Natural killer cell (primary cell): ENCODE measurements at regions not wholly inside any gene's neighbourhood (a gene's known extent, or its start where the extent isn't known, plus 50 kb on each side); places are given as distances from the start of the nearest gene placed in this dataset.

Experiments
- ATAC-seq, 3 donors: fragments of 150-1000 bp in 2 of 3; fragments of 200-7000 bp in 1 of 3; cut with Tn5 transposase; 1 replicate in 1 of 3; 2 replicates in 2 of 3; pipeline ENCODE4 v1.10.0; 2021; ENCODE audit warnings: mild to moderate bottlenecking in 2 of 3, moderate library complexity in 2 of 3
- DNase-seq, 2 donors: peaks; one replicate each; pipeline versions ENCODE4 v3.0.0 to v3.0.0-alpha.2; 2013 to 2021; ENCODE audit warnings: mixed read lengths in 1 of 2
- H3K27ac ChIP-seq: one replicate; pipeline ENCODE4 v1.5.1; 2013; ENCODE audit warnings: mild to moderate bottlenecking, low read length
- H3K27me3 ChIP-seq: one replicate; pipeline ENCODE4 v1.6.1; 2013; ENCODE audit warnings: low read length; ENCODE audit not compliant: control insufficient read depth, insufficient read depth
- H3K36me3 ChIP-seq: one replicate; pipeline ENCODE4 v1.6.1; 2013; ENCODE audit warnings: low read length; ENCODE audit not compliant: control insufficient read depth, insufficient read depth
- H3K4me1 ChIP-seq: one replicate; pipeline ENCODE4 v1.6.1; 2013; ENCODE audit warnings: low read length; ENCODE audit not compliant: control insufficient read depth, insufficient read depth
- H3K4me3 ChIP-seq: one replicate; pipeline ENCODE4 v1.5.1; 2013; ENCODE audit warnings: low read length
- H3K9me3 ChIP-seq: one replicate; pipeline ENCODE4 v1.6.1; 2013; ENCODE audit warnings: low read length; ENCODE audit not compliant: control insufficient read depth, insufficient read depth
- H3K27ac Mint-ChIP-seq, 2 donors: one replicate each; pipeline ENCODE4 v1.8.0; 2022; ENCODE audit warnings: mild to moderate bottlenecking in 2 of 2, mixed read lengths in 2 of 2, moderate library complexity in 1 of 2
- H3K27me3 Mint-ChIP-seq, 2 donors: one replicate each; pipeline ENCODE4 v1.8.0; 2022; ENCODE audit warnings: low read depth in 2 of 2, mixed read lengths in 2 of 2
- H3K36me3 Mint-ChIP-seq: one replicate; pipeline ENCODE4 v1.8.0; 2022; ENCODE audit warnings: mixed read lengths
- H3K4me1 Mint-ChIP-seq, 2 donors: one replicate each; pipeline ENCODE4 v1.8.0; 2022; ENCODE audit warnings: mixed read lengths in 2 of 2
- H3K4me3 Mint-ChIP-seq: one replicate; pipeline ENCODE4 v1.8.0; 2022; ENCODE audit warnings: mild to moderate bottlenecking, moderate library complexity, mixed read lengths
- H3K9me3 Mint-ChIP-seq, 2 donors: one replicate each; pipeline ENCODE4 v1.8.0; 2022; ENCODE audit warnings: mixed read lengths in 2 of 2
- CTCF ChIP-seq: fragments of 200-600 bp; IDR thresholded peaks from one replicate; pipeline ENCODE4 v1.8.0; 2022; ENCODE audit warnings: antibody characterized with exemption
- WGBS: methylation state at CpG from one replicate; pipeline ENCODE4 v1.1.7; 2013; ENCODE audit warnings: missing lambda C conversion rate; ENCODE audit not compliant: insufficient coverage; 5-methylcytosine and 5-hydroxymethylcytosine counted together
- intact Hi-C: fragments of 100-400 bp; cut with micrococcal nuclease; formaldehyde crosslinking; loops from one replicate; pipeline ENCODE4 v1.14.2; 2022

DNA sequence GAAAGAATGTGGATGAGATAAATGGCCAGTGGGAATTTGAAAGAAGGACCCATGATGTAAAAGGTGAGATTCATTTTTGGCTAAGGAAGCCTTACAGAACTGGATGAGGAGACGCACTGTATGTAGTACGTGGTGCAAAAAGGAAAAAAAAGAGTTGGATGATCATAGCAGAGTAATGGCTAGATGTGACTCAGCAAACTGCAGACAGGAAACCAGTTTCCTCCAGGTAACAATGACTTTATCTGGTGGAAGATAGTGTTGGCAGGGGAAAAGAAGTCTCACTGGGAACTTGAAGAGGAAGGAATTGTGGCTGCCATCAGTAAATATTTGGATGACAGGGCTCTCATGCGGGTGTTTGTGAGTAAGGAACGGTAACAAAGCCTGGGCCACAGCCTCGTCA lies 243.2 kb downstream of the CPE start:
- WGBS: 19% methylated on average over 5 of the region's 5 CpGs
- intact Hi-C loops: no loop called here

GRCh38 chr4:165625281-165625680 lies 246.5 kb downstream of the CPE start:
- Mint-ChIP-seq H3K4me3 (no peak overlapping the region), H3K9me3 (peaks cover 5 to 10% of the 10 kb centered on the region in 2 donors), H3K27me3 (no peaks in the 10 kb centered on the region), H3K4me1 (no peaks in the 10 kb centered on the region), H3K27ac (no peak overlapping the region), H3K36me3 (no peaks in the 10 kb centered on the region)
- no peak for ATAC-seq
- TF ChIP-seq CTCF: no peak
- no peaks in the 10 kb centered on the region for H3K36me3 ChIP-seq
- intact Hi-C loops: no loop called here
- H3K4me3 ChIP-seq: no peak overlapping the region
- no peaks in the 10 kb centered on the region for H3K9me3 ChIP-seq
- no peak overlapping the region for H3K27ac ChIP-seq
- no peaks in the 10 kb centered on the region for H3K27me3 ChIP-seq
- 85% methylated on average over 2 of the region's 2 CpGs for WGBS
- no peaks in the 10 kb centered on the region for H3K4me1 ChIP-seq
- no peak for DNase-seq

More for the DNA sequence above, 243.2 kb downstream of the CPE start:
- Histone ChIP-seq H3K4me3 (no peak overlapping the region), H3K36me3 (no peaks in the 10 kb centered on the region), H3K4me1 (no peaks in the 10 kb centered on the region), H3K9me3 (no peaks in the 10 kb centered on the region), H3K27ac (no peak overlapping the region), H3K27me3 (no peaks in the 10 kb centered on the region)
- no peak for TF ChIP-seq CTCF
- Mint-ChIP-seq H3K4me1 (no peaks in the 10 kb centered on the region), H3K27me3 (no peaks in the 10 kb centered on the region), H3K9me3 (peaks cover 7 to 15% of the 10 kb centered on the region in 2 donors), H3K27ac (no peak overlapping the region), H3K4me3 (no peak overlapping the region), H3K36me3 (no peaks in the 10 kb centered on the region)
- no peak for ATAC-seq
- DNase-seq: no peak

DNA sequence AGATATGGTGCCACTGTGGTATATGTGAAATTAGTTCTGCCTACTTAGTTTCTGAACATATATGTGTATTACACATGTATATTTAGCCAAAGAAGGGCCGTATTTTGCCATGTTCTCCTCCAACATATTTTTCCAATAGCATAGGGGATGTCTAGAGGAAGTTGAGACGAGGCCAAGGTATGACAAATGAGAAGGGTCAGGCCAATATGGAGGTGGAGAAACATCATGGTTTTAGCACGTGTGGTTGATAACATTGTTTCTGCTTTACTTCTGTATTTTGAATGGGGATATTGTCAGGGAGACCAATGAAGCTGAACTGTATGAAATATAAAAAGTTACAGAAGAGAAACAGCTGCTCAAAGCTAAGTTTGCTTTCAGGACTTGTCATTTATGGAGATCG lies 246.7 kb upstream of the TLL1 start:
- Histone ChIP-seq H3K4me3 (no peak overlapping the region), H3K4me1 (no peaks in the 10 kb centered on the region), H3K27ac (no peak overlapping the region), H3K9me3 (no peaks in the 10 kb centered on the region), H3K36me3 (no peaks in the 10 kb centered on the region), H3K27me3 (no peaks in the 10 kb centered on the region)
- Mint-ChIP-seq H3K4me3 (no peak overlapping the region), H3K27me3 (no peaks in the 10 kb centered on the region), H3K36me3 (no peaks in the 10 kb centered on the region), H3K27ac (no peak overlapping the region), H3K4me1 (no peaks in the 10 kb centered on the region), H3K9me3 (peaks cover 5 to 10% of the 10 kb centered on the region in 2 donors)
- ATAC-seq (no peak), DNase-seq (no peak)
- intact Hi-C loops: no loop called here
- 79% methylated on average over 3 of the region's 4 CpGs for WGBS
- no peak for TF ChIP-seq CTCF

DNA sequence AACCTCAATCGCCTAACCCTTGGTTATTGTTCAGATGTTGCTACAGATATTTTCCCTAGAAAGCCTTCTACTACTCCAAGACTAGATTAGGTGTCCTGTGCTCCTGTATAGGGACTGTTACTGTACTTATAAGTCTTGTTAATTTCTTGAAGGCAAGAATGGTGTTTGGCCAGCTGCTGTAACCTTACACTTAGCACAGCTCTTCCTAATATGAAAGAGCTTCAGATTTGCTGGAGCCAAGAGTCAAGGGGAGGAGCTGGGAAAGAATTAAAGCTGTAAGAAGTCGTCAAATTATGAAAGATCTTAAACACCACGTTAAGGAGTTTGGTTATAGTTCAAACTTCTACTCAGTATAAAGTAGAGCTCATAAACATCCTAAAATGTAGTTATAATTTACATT lies 245.9 kb upstream of the TLL1 start:
- no peak for TF ChIP-seq CTCF

More for the DNA sequence above, 245.9 kb upstream of the TLL1 start:
- H3K9me3 ChIP-seq: no peaks in the 10 kb centered on the region
- H3K27ac Mint-ChIP-seq: no peak overlapping the region
- intact Hi-C loops: no loop called here
- no peaks in the 10 kb centered on the region for H3K36me3 ChIP-seq
- no peaks in the 10 kb centered on the region for H3K4me1 ChIP-seq
- H3K36me3 Mint-ChIP-seq: no peaks in the 10 kb centered on the region
- H3K9me3 Mint-ChIP-seq: peaks cover 2 to 5% of the 10 kb centered on the region in 2 donors
- no peak overlapping the region for H3K27ac ChIP-seq
- no peak overlapping the region for H3K4me3 Mint-ChIP-seq
- no peak overlapping the region for H3K4me3 ChIP-seq
- no peaks in the 10 kb centered on the region for H3K27me3 Mint-ChIP-seq
- ATAC-seq (no peak), DNase-seq (no peak)
- H3K27me3 ChIP-seq: no peaks in the 10 kb centered on the region
- no peaks in the 10 kb centered on the region for H3K4me1 Mint-ChIP-seq
- WGBS: no CpG with 5 or more reads among the region's 3 CpGs
